ENCODE measurements at regions not wholly inside any gene's neighbourhood (a gene's known extent, or its start where the extent isn't known, plus 50 kb on each side); places are given as distances from the start of the nearest gene placed in this dataset.

GRCh38 chr12:38132139-38132538, 184.4 kb upstream of the ALG10B start:
- dilution Hi-C loops (cut with MboI; ENCODE audit: extremely low pct_ligation_motif_present, low sequenced_read_pairs) (no loop called here), intact Hi-C loops (cut with micrococcal nuclease) (no loop called here)
- FAIRE-seq: no peak
- DNase-seq (ENCODE audit: low read depth, low spot score): no peak
- Histone ChIP-seq H3K36me3 (ENCODE audit: control insufficient read depth in 2 of 2, extremely low read depth in 1 of 2, insufficient read depth in 2 of 2, low read length in 2 of 2) (no peaks in the 10 kb centered on the region), H3K9me3 (replicated peaks; ENCODE audit: control insufficient read depth, insufficient read depth, low read length) (no peaks in the 10 kb centered on the region), H4K20me1 (replicated peaks; ENCODE audit: control insufficient read depth, extremely low read depth, insufficient read depth, low read length) (no peaks in the 10 kb centered on the region), H3K79me2 (ENCODE audit: control insufficient read depth, insufficient read depth, low read length) (no peaks in the 10 kb centered on the region), H3K9ac (replicated peaks; ENCODE audit: extremely low read depth, insufficient read depth, low read length) (no peak overlapping the region), H3K9me1 (replicated peaks; ENCODE audit: control insufficient read depth, extremely low read depth, insufficient read depth, low read length) (no peaks in the 10 kb centered on the region), H3K4me2 (ENCODE audit: insufficient read depth, low read length) (no peak overlapping the region), H2AFZ (ENCODE audit: low read depth, low read length) (no peak overlapping the region), H3K27me3 (ENCODE audit: control insufficient read depth in 2 of 2, insufficient read depth in 2 of 2, low read length in 2 of 2) (no peaks in the 10 kb centered on the region), H3K4me1 (ENCODE audit: control insufficient read depth, extremely low read depth, insufficient read depth, low read length) (no peaks in the 10 kb centered on the region), H3K4me3 (replicated peaks in 1 of 3; ENCODE audit: insufficient read depth in 1 of 3, low read depth in 1 of 3, low read length in 3 of 3) (no peak overlapping the region), H3K27ac (ENCODE audit: insufficient read depth, low read depth, low read length) (no peak overlapping the region)
- ChIA-PET CTCF (no interaction called here), POLR2A (no interaction called here)
- TF ChIP-seq EZH2 (IDR thresholded peaks at IDR 0.05; ENCODE audit: borderline replicate concordance, low read depth, low read length, severe bottlenecking): no peak
- no peak for TF ChIP-seq MYC (IDR thresholded peaks at IDR 0.05; ENCODE audit: low read depth, low read length)
- TF ChIP-seq, protein P1, sequence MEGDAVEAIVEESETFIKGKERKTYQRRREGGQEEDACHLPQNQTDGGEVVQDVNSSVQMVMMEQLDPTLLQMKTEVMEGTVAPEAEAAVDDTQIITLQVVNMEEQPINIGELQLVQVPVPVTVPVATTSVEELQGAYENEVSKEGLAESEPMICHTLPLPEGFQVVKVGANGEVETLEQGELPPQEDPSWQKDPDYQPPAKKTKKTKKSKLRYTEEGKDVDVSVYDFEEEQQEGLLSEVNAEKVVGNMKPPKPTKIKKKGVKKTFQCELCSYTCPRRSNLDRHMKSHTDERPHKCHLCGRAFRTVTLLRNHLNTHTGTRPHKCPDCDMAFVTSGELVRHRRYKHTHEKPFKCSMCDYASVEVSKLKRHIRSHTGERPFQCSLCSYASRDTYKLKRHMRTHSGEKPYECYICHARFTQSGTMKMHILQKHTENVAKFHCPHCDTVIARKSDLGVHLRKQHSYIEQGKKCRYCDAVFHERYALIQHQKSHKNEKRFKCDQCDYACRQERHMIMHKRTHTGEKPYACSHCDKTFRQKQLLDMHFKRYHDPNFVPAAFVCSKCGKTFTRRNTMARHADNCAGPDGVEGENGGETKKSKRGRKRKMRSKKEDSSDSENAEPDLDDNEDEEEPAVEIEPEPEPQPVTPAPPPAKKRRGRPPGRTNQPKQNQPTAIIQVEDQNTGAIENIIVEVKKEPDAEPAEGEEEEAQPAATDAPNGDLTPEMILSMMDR (IDR thresholded peaks at IDR 0.05; ENCODE audit: extremely low read depth in 1 of 2, insufficient read depth in 1 of 2, low read depth in 1 of 2, low read length in 2 of 2): no peak
- TF ChIP-seq POLR2AphosphoS5 (IDR thresholded peaks at IDR 0.05; ENCODE audit: insufficient read depth, low read depth, low read length): no peak
- TF ChIP-seq GATA2 (IDR thresholded peaks at IDR 0.05; ENCODE audit: insufficient read depth, insufficient read length, low read depth, low read length): no peak
- TF ChIP-seq POLR2A (IDR thresholded peaks at IDR 0.05; ENCODE audit: low read depth, low read length): no peak
- TF ChIP-seq, protein P2, sequence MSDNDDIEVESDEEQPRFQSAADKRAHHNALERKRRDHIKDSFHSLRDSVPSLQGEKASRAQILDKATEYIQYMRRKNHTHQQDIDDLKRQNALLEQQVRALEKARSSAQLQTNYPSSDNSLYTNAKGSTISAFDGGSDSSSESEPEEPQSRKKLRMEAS (IDR thresholded peaks at IDR 0.05; ENCODE audit: insufficient read depth, insufficient read length): no peak
- no peak for TF ChIP-seq JUN (IDR thresholded peaks at IDR 0.05; ENCODE audit: borderline replicate concordance, insufficient read depth, insufficient read length, low read depth)
- no peak for TF ChIP-seq FOS (IDR thresholded peaks at IDR 0.05; ENCODE audit: borderline replicate concordance, insufficient read depth, low read length)
- no TSS peak for BruUV-seq (replicated peaks)
